Effector memory CD8-positive, alpha-beta T cell (primary cell): ENCODE measurements at regions not wholly inside any gene's neighbourhood (a gene's known extent, or its start where the extent isn't known, plus 50 kb on each side); places are given as distances from the start of the nearest gene placed in this dataset.

Experiments used
- ATAC-seq: fragments of 150-1000 bp; cut with Tn5 transposase; replicated peaks from 2 replicates; pipeline ENCODE4 v1.10.0; 2021; ENCODE audit warnings: mild to moderate bottlenecking, moderate library complexity
- DNase-seq, 3 experiments: peaks; one replicate each; pipeline ENCODE4 v3.0.0; 2021
- H3K27ac Mint-ChIP-seq, 2 donors: one replicate each; pipeline ENCODE4 v1.8.0; 2022; ENCODE audit warnings: mild to moderate bottlenecking in 2 of 2, mixed read lengths in 2 of 2, moderate library complexity in 2 of 2
- H3K27me3 Mint-ChIP-seq, 2 donors: one replicate each; pipeline ENCODE4 v1.8.0; 2022; ENCODE audit warnings: mixed read lengths in 2 of 2
- H3K36me3 Mint-ChIP-seq: one replicate; pipeline ENCODE4 v1.8.0; 2022; ENCODE audit warnings: mild to moderate bottlenecking, moderate library complexity, mixed read lengths; ENCODE audit not compliant: insufficient read depth
- H3K4me1 Mint-ChIP-seq, 2 donors: one replicate each; pipeline ENCODE4 v1.8.0; 2022; ENCODE audit warnings: low read depth in 2 of 2, mixed read lengths in 2 of 2
- H3K4me3 Mint-ChIP-seq, 2 donors: one replicate each; pipeline ENCODE4 v1.8.0; 2022; ENCODE audit warnings: mild to moderate bottlenecking in 2 of 2, mixed read lengths in 2 of 2, moderate library complexity in 2 of 2
- H3K9me3 Mint-ChIP-seq, 2 donors: one replicate each; pipeline ENCODE4 v1.8.0; 2022; ENCODE audit warnings: mixed read lengths in 2 of 2

GRCh38 chr22:34129691-34130486 is 209.6 kb upstream of the LARGE1 start:
- H3K4me1 Mint-ChIP-seq, result no peaks in the 10 kb centered on the region
- H3K36me3 Mint-ChIP-seq, result peaks cover 3% of the 10 kb centered on the region
- ATAC-seq (no peak), DNase-seq (no peak)
- no peaks in the 10 kb centered on the region for H3K27me3 Mint-ChIP-seq
- H3K27ac Mint-ChIP-seq, result no peak overlapping the region
- H3K9me3 Mint-ChIP-seq, result peaks cover 0 to 6% of the 10 kb centered on the region in 2 donors
- no peak overlapping the region for H3K4me3 Mint-ChIP-seq

GRCh38 chr22:34135749-34136148 is 215.5 kb upstream of the LARGE1 start:
- H3K36me3 Mint-ChIP-seq, result peaks cover 2% of the 10 kb centered on the region
- H3K4me1 Mint-ChIP-seq, result no peaks in the 10 kb centered on the region
- H3K9me3 Mint-ChIP-seq, result peaks cover 0 to 7% of the 10 kb centered on the region in 2 donors
- ATAC-seq, result no peak
- no peaks in the 10 kb centered on the region for H3K27me3 Mint-ChIP-seq
- no peak for DNase-seq
- H3K27ac Mint-ChIP-seq, result no peak overlapping the region
- H3K4me3 Mint-ChIP-seq, result no peak overlapping the region

- Mint-ChIP-seq H3K36me3 (no peaks in the 10 kb centered on the region), H3K4me3 (no peak overlapping the region), H3K4me1 (no peaks in the 10 kb centered on the region), H3K27ac (no peak overlapping the region), H3K27me3 (no peaks in the 10 kb centered on the region), H3K9me3 (peaks cover 8 to 16% of the 10 kb centered on the region in 2 donors)
- no peak for ATAC-seq
- no peak for DNase-seq
Measured at GRCh38 chr22:34150023-34150422, 229.7 kb upstream of the LARGE1 start.

GRCh38 chr22:34159491-34159890 is 239.2 kb upstream of the LARGE1 start:
- no peak overlapping the region for H3K27ac Mint-ChIP-seq
- no peaks in the 10 kb centered on the region for H3K27me3 Mint-ChIP-seq
- ATAC-seq (no peak), DNase-seq (no peak)
- H3K36me3 Mint-ChIP-seq, result no peaks in the 10 kb centered on the region
- H3K4me3 Mint-ChIP-seq, result no peak overlapping the region
- peaks cover 7 to 9% of the 10 kb centered on the region in 2 donors for H3K9me3 Mint-ChIP-seq
- H3K4me1 Mint-ChIP-seq, result no peaks in the 10 kb centered on the region

GRCh38 chr22:34160141-34160783 is 240.0 kb upstream of the LARGE1 start:
- H3K9me3 Mint-ChIP-seq, result peaks cover 7 to 8% of the 10 kb centered on the region in 2 donors
- no peak overlapping the region for H3K4me3 Mint-ChIP-seq
- no peaks in the 10 kb centered on the region for H3K27me3 Mint-ChIP-seq
- no peaks in the 10 kb centered on the region for H3K4me1 Mint-ChIP-seq
- H3K36me3 Mint-ChIP-seq, result no peaks in the 10 kb centered on the region
- DNase-seq (no peak), ATAC-seq (no peak)
- no peak overlapping the region for H3K27ac Mint-ChIP-seq

- Mint-ChIP-seq H3K9me3 (peaks cover 7% of the 10 kb centered on the region in 2 donors), H3K4me1 (no peaks in the 10 kb centered on the region), H3K4me3 (no peak overlapping the region), H3K27ac (no peak overlapping the region), H3K36me3 (no peaks in the 10 kb centered on the region), H3K27me3 (no peaks in the 10 kb centered on the region)
- ATAC-seq (no peak), DNase-seq (no peak)
Measured at GRCh38 chr22:34161431-34162123, 241.3 kb upstream of the LARGE1 start.

GRCh38 chr22:34198976-34199375 is 278.7 kb upstream of the LARGE1 start:
- H3K4me3 Mint-ChIP-seq, result no peak overlapping the region

GRCh38 chr22:34210301-34210700 is 290.0 kb upstream of the LARGE1 start:
- no peak overlapping the region for H3K27ac Mint-ChIP-seq
- DNase-seq (no peak), ATAC-seq (no peak)
- H3K9me3 Mint-ChIP-seq, result peaks cover 0 to 14% of the 10 kb centered on the region in 2 donors
- H3K4me1 Mint-ChIP-seq, result no peaks in the 10 kb centered on the region
- H3K36me3 Mint-ChIP-seq, result no peaks in the 10 kb centered on the region
- H3K27me3 Mint-ChIP-seq, result no peaks in the 10 kb centered on the region
- no peak overlapping the region for H3K4me3 Mint-ChIP-seq

More at GRCh38 chr22:34198976-34199375, 278.7 kb upstream of the LARGE1 start:
- Mint-ChIP-seq H3K27ac (no peak overlapping the region), H3K36me3 (no peaks in the 10 kb centered on the region), H3K4me1 (no peaks in the 10 kb centered on the region), H3K9me3 (peaks cover 2 to 8% of the 10 kb centered on the region in 2 donors), H3K27me3 (no peaks in the 10 kb centered on the region)
- no peak for ATAC-seq
- DNase-seq, result no peak

- H3K27me3 Mint-ChIP-seq, result no peaks in the 10 kb centered on the region
- H3K4me1 Mint-ChIP-seq, result no peaks in the 10 kb centered on the region
- no peak for ATAC-seq
- no peak overlapping the region for H3K27ac Mint-ChIP-seq
- H3K36me3 Mint-ChIP-seq, result no peaks in the 10 kb centered on the region
- peaks cover 7 to 10% of the 10 kb centered on the region in 2 donors for H3K9me3 Mint-ChIP-seq
- no peak for DNase-seq
- H3K4me3 Mint-ChIP-seq, result no peak overlapping the region
Measured at GRCh38 chr22:34214372-34214771, 294.1 kb upstream of the LARGE1 start.

GRCh38 chr22:34225278-34225677 is 305.0 kb upstream of the LARGE1 start:
- no peaks in the 10 kb centered on the region for H3K36me3 Mint-ChIP-seq
- H3K27me3 Mint-ChIP-seq, result no peaks in the 10 kb centered on the region
- no peak for ATAC-seq

GRCh38 chr22:34236527-34236926 is 316.3 kb upstream of the LARGE1 start:
- no peak overlapping the region for H3K27ac Mint-ChIP-seq
- ATAC-seq (no peak), DNase-seq (no peak)
- H3K36me3 Mint-ChIP-seq, result no peaks in the 10 kb centered on the region
- no peaks in the 10 kb centered on the region for H3K4me1 Mint-ChIP-seq
- H3K9me3 Mint-ChIP-seq, result peaks cover 5 to 10% of the 10 kb centered on the region in 2 donors
- no peak overlapping the region for H3K4me3 Mint-ChIP-seq
- no peaks in the 10 kb centered on the region for H3K27me3 Mint-ChIP-seq

More at GRCh38 chr22:34225278-34225677, 305.0 kb upstream of the LARGE1 start:
- H3K4me1 Mint-ChIP-seq, result no peaks in the 10 kb centered on the region
- no peak overlapping the region for H3K27ac Mint-ChIP-seq
- H3K9me3 Mint-ChIP-seq, result peaks cover 5 to 11% of the 10 kb centered on the region in 2 donors
- H3K4me3 Mint-ChIP-seq, result no peak overlapping the region
- no peak for DNase-seq

GRCh38 chr22:34239421-34239820 is 319.1 kb upstream of the LARGE1 start:
- ATAC-seq (no peak), DNase-seq (no peak)
- H3K4me1 Mint-ChIP-seq, result no peaks in the 10 kb centered on the region
- H3K9me3 Mint-ChIP-seq, result peaks cover 5 to 8% of the 10 kb centered on the region in 2 donors
- H3K36me3 Mint-ChIP-seq, result no peaks in the 10 kb centered on the region
- H3K4me3 Mint-ChIP-seq, result no peak overlapping the region
- no peak overlapping the region for H3K27ac Mint-ChIP-seq
- H3K27me3 Mint-ChIP-seq, result no peaks in the 10 kb centered on the region

- DNase-seq (no peak), ATAC-seq (no peak)
- peaks cover 5 to 7% of the 10 kb centered on the region in 2 donors for H3K9me3 Mint-ChIP-seq
- no peak overlapping the region for H3K27ac Mint-ChIP-seq
- no peaks in the 10 kb centered on the region for H3K27me3 Mint-ChIP-seq
- no peaks in the 10 kb centered on the region for H3K36me3 Mint-ChIP-seq
- H3K4me3 Mint-ChIP-seq, result no peak overlapping the region
- no peaks in the 10 kb centered on the region for H3K4me1 Mint-ChIP-seq
Measured at GRCh38 chr22:34243023-34243422, 322.7 kb upstream of the LARGE1 start.
